ENCODE measurements at regions not wholly inside any gene's neighbourhood (a gene's known extent, or its start where the extent isn't known, plus 50 kb on each side); places are given as distances from the start of the nearest gene placed in this dataset.

DNA sequence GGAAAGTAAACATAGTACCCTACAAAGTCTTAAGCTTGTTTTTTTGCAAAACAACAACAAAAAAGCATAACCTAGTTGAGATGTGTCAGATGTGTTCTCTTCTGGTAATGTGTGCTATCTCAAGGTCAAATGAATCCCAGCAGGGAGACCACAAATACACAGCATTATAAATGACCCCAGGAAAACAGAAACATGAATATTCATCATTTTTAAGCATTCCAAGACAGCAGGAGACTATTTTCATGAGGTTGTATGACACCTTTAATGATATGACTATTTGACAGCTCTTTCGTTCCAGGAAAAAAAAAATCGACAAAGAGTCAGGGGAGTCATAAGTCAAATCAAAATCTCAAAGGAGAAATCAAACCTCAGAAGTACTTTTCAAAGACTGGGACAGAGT is 62.7 kb upstream of the CBLB start:
- TF ChIP-seq, protein P1, sequence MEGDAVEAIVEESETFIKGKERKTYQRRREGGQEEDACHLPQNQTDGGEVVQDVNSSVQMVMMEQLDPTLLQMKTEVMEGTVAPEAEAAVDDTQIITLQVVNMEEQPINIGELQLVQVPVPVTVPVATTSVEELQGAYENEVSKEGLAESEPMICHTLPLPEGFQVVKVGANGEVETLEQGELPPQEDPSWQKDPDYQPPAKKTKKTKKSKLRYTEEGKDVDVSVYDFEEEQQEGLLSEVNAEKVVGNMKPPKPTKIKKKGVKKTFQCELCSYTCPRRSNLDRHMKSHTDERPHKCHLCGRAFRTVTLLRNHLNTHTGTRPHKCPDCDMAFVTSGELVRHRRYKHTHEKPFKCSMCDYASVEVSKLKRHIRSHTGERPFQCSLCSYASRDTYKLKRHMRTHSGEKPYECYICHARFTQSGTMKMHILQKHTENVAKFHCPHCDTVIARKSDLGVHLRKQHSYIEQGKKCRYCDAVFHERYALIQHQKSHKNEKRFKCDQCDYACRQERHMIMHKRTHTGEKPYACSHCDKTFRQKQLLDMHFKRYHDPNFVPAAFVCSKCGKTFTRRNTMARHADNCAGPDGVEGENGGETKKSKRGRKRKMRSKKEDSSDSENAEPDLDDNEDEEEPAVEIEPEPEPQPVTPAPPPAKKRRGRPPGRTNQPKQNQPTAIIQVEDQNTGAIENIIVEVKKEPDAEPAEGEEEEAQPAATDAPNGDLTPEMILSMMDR (IDR thresholded peaks at IDR 0.05; ENCODE audit: low read depth, low read length) = no peak
- no peak for TF ChIP-seq EZH2phosphoT487 (IDR thresholded peaks at IDR 0.05; ENCODE audit: low read depth)
